ENCODE measurements at regions not wholly inside any gene's neighbourhood (a gene's known extent, or its start where the extent isn't known, plus 50 kb on each side); places are given as distances from the start of the nearest gene placed in this dataset.

DNA sequence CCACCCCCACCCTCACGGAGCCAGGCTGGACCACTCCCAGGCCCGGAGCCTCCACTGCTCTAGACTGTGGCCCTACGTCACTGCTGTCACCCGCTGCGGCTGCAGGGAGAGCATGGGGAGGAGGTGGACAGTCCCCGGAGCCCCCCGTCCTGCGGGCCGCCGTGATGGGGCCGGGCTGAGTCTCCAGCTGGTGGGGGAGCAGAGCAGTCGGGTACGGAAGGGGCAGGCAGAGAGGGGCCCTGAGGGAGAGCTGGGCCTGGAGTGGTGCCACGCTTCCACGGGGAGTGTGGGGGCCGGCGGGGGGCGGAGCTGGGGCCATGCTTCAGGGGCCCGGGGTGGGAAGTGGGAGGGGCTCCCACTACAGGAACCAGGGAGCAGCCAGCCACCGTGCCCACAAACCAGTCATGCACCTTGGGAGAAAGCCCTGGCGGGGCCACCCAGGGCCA, 98.9 kb upstream of the KCNK1 start:
- no peak for TF ChIP-seq CTCF (IDR thresholded peaks at IDR 0.05)
- TF ChIP-seq POLR2A (IDR thresholded peaks at IDR 0.05): no peak
